ENCODE measurements at regions not wholly inside any gene's neighbourhood (a gene's known extent, or its start where the extent isn't known, plus 50 kb on each side); places are given as distances from the start of the nearest gene placed in this dataset.

DNA sequence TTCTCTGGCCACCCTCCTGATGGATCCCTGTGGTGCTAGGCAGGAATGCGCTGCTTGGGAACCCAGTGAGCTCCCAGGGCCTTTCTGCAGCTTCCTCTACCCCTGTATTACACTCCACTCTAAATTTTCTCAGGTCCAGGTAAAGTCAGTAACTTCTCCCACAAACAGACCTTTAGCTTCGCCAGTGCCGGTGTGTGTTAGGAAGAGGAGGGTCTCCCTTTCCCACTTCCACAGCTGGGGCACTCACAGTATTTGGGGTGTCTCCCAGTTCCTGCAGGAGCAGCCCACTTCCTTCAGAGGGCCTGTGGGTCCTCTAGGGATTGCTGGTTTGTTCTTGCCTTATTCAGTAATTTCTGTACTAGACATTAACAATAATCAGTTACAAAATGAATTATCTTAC is 193.5 kb upstream of the PCDH17 start:
- DNase-seq (ENCODE audit: extremely low spot score) = no peak
- H3K27ac ChIP-seq (replicated peaks in 1 of 4) = no peak overlapping the region
- 90% methylated on average over 3 of the region's 3 CpGs for WGBS
- H3K9me3 ChIP-seq = peaks cover 0 to 3% (median 0%) of the 10 kb centered on the region in 4 donors
- H3K4me3 ChIP-seq = no peak overlapping the region
- no peaks in the 10 kb centered on the region for H3K27me3 ChIP-seq
- intact Hi-C loops (cut with DNase I) = no loop called here
- H3K4me1 ChIP-seq = no peaks in the 10 kb centered on the region
- no peaks in the 10 kb centered on the region for H3K36me3 ChIP-seq
- TF ChIP-seq POLR2AphosphoS5 (IDR thresholded peaks at IDR 0.05) (no peak), POLR2A (IDR thresholded peaks at IDR 0.05; ENCODE audit: low read depth) (no peak)
- TF ChIP-seq, protein P1, sequence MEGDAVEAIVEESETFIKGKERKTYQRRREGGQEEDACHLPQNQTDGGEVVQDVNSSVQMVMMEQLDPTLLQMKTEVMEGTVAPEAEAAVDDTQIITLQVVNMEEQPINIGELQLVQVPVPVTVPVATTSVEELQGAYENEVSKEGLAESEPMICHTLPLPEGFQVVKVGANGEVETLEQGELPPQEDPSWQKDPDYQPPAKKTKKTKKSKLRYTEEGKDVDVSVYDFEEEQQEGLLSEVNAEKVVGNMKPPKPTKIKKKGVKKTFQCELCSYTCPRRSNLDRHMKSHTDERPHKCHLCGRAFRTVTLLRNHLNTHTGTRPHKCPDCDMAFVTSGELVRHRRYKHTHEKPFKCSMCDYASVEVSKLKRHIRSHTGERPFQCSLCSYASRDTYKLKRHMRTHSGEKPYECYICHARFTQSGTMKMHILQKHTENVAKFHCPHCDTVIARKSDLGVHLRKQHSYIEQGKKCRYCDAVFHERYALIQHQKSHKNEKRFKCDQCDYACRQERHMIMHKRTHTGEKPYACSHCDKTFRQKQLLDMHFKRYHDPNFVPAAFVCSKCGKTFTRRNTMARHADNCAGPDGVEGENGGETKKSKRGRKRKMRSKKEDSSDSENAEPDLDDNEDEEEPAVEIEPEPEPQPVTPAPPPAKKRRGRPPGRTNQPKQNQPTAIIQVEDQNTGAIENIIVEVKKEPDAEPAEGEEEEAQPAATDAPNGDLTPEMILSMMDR (IDR thresholded peaks at IDR 0.05) = no peak

DNA sequence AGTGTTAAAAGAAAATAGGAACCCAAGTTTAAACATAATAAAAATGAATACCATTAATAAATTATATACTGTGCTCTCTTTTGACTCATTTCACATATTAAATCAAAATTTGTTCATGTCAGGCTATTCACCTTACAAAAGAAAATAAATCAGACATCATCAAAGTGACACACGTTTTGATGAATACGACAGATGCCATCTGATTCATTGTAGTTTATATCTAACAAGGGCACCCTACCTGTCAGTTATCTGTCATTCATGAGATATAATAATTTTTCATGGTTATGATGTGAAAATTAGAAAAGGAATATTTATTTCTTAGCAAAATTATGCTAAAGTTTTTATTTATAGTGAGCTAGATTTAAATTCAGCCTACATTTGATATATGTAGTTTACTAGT is 188.1 kb upstream of the PCDH17 start:
- intact Hi-C loops (cut with DNase I) = no loop called here
- WGBS = 87% methylated on average over 2 of the region's 2 CpGs
- Histone ChIP-seq H3K4me3 (no peak overlapping the region), H3K27me3 (no peaks in the 10 kb centered on the region), H3K27ac (replicated peaks in 1 of 4) (no peak overlapping the region), H3K36me3 (no peaks in the 10 kb centered on the region), H3K9me3 (no peaks in the 10 kb centered on the region), H3K4me1 (no peaks in the 10 kb centered on the region)
- TF ChIP-seq POLR2A (IDR thresholded peaks at IDR 0.05; ENCODE audit: low read depth) = no peak
- TF ChIP-seq POLR2AphosphoS5 (IDR thresholded peaks at IDR 0.05) = no peak
- no peak for TF ChIP-seq EP300 (IDR thresholded peaks at IDR 0.05)
- TF ChIP-seq, protein P1 (IDR thresholded peaks at IDR 0.05) = no peak
- DNase-seq (ENCODE audit: extremely low spot score) = no peak

DNA sequence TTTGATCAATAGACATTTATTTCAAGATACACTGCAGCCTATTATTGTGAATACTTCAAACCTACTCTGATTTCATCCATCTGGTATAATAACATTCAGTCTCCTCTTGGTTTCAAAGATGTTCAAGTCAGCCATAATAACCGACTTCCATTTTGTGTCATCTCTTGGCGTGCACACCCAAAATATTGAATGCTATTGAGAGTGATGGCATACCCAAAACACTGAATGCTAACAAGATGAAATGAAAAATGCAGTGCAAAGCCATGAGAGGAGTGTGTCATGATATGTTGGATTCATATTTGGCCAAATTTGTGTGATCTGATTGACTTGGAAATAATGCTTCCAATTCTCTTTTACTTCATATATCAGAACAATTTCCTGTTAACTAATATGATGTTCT is 181.2 kb upstream of the PCDH17 start:
- 100% methylated on average over 2 of the region's 2 CpGs for WGBS
- H3K9me3 ChIP-seq = no peaks in the 10 kb centered on the region
- TF ChIP-seq, protein P1 (IDR thresholded peaks at IDR 0.05) = no peak

DNA sequence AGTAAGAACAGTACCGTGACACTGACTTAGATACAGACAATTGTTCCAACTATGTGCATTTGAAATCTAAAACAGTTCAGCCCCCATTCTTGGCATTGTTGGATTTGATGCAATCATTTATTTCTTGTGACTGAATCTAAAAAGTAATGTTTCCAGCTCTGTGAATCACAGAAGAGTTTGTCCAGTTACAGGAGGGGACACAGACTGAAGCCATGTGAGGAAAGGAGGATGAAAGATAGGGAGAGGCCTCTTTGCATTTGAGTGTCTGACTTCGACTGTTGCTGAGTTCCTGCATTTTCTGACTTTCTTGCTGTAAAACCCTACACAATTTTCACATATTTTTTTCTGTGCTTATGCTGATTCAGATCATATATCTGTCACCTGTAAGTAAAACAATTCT is 179.3 kb upstream of the PCDH17 start:
- no peak for DNase-seq (ENCODE audit: extremely low spot score)
- Histone ChIP-seq H3K4me1 (no peaks in the 10 kb centered on the region), H3K27me3 (no peaks in the 10 kb centered on the region), H3K4me3 (no peak overlapping the region), H3K9me3 (no peaks in the 10 kb centered on the region), H3K36me3 (no peaks in the 10 kb centered on the region), H3K27ac (replicated peaks in 1 of 4) (no peak overlapping the region)
- intact Hi-C loops (cut with DNase I) = no loop called here
- TF ChIP-seq POLR2AphosphoS5 (IDR thresholded peaks at IDR 0.05) (no peak), EP300 (IDR thresholded peaks at IDR 0.05) (no peak), POLR2A (IDR thresholded peaks at IDR 0.05; ENCODE audit: low read depth) (no peak)
- TF ChIP-seq, protein P1 (IDR thresholded peaks at IDR 0.05) = no peak
- WGBS = 69% methylated on average over 2 of the region's 2 CpGs

More for the DNA sequence above, 181.2 kb upstream of the PCDH17 start:
- no peak for DNase-seq (ENCODE audit: extremely low spot score)
- Histone ChIP-seq H3K27ac (replicated peaks in 1 of 4) (no peak overlapping the region), H3K4me3 (no peak overlapping the region), H3K36me3 (no peaks in the 10 kb centered on the region), H3K4me1 (no peaks in the 10 kb centered on the region), H3K27me3 (no peaks in the 10 kb centered on the region)
- intact Hi-C loops (cut with DNase I) = no loop called here

DNA sequence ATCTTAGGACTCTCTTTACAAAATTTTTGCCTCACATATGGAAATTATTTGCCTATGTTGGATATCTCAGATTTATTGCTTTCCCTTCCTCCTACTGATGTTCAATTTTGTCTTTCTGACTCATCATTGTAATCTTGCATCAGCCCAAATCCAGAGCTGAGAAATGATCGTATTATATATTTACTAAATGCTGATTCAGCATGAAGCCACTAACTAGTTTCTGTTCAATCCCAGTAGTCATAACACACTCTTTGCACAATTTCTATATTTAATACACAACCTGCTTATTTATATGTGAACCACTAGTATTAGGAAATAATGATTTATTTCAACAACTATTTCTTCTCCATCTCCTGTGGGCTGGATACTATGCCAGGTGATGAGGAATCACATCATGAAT is 161.1 kb upstream of the PCDH17 start:
- 83% methylated on average over 1 of the region's 1 CpG for WGBS
- Histone ChIP-seq H3K27ac (replicated peaks in 1 of 4) (no peak overlapping the region), H3K27me3 (no peaks in the 10 kb centered on the region), H3K4me3 (no peak overlapping the region), H3K4me1 (no peaks in the 10 kb centered on the region), H3K9me3 (no peaks in the 10 kb centered on the region), H3K36me3 (no peaks in the 10 kb centered on the region)
- no peak for TF ChIP-seq EP300 (IDR thresholded peaks at IDR 0.05)
- no peak for TF ChIP-seq POLR2AphosphoS5 (IDR thresholded peaks at IDR 0.05)
- TF ChIP-seq POLR2A (IDR thresholded peaks at IDR 0.05; ENCODE audit: low read depth) = no peak
- TF ChIP-seq, protein P1 (IDR thresholded peaks at IDR 0.05) = no peak
- intact Hi-C loops (cut with DNase I) = no loop called here
- DNase-seq (ENCODE audit: extremely low spot score) = no peak

Data from esophagus muscularis mucosa (tissue), 4 donors.